HG03457 (cell line): ENCODE measurements at regions not wholly inside any gene's neighbourhood (a gene's known extent, or its start where the extent isn't known, plus 50 kb on each side); places are given as distances from the start of the nearest gene placed in this dataset.
"Not testable (repeated sequence)": the region's sequence is repeated elsewhere in the genome, so short reads cannot be mapped to it uniquely, and the experiment has no call there.

Experiments
- ATAC-seq: cut with Tn5 transposase; IDR thresholded peaks from one replicate; pipeline ENCODE4 v1.9.1; 2021; ENCODE audit warnings: moderate number of reproducible peaks; ENCODE audit not compliant: unreplicated experiment

- no peak for ATAC-seq
Measured at GRCh38 chr7:65317372-65317771, 56.3 kb upstream of the ZNF92 start.

GRCh38 chr7:65310761-65311160, 62.9 kb upstream of the ZNF92 start:
- ATAC-seq, result no peak

- no peak for ATAC-seq
Measured at GRCh38 chr7:65308300-65308678, 65.4 kb upstream of the ZNF92 start.

- ATAC-seq, result no peak
Measured at GRCh38 chr7:65307651-65308299, 65.9 kb upstream of the ZNF92 start.

GRCh38 chr7:65304175-65304574, 69.5 kb upstream of the ZNF92 start:
- ATAC-seq, result no peak

- no peak for ATAC-seq
Measured at GRCh38 chr7:65302883-65303282, 70.8 kb upstream of the ZNF92 start.

GRCh38 chr7:65301007-65301406, 72.6 kb upstream of the ZNF92 start:
- ATAC-seq, result no peak

- ATAC-seq, result no peak
Measured at GRCh38 chr7:65295409-65295808, 78.2 kb upstream of the ZNF92 start.

GRCh38 chr7:65290340-65290739, 83.3 kb upstream of the ZNF92 start:
- not testable (repeated sequence) for ATAC-seq

GRCh38 chr7:65287023-65287422, 86.6 kb upstream of the ZNF92 start:
- no peak for ATAC-seq

GRCh38 chr7:65285906-65286864, 87.5 kb upstream of the ZNF92 start:
- no peak for ATAC-seq

GRCh38 chr7:65285241-65285640, 88.4 kb upstream of the ZNF92 start:
- ATAC-seq, result not testable (repeated sequence)

- ATAC-seq, result no peak
Measured at GRCh38 chr7:65279795-65280194, 93.9 kb upstream of the ZNF92 start.

- ATAC-seq, result no peak
Measured at GRCh38 chr7:65276822-65277221, 96.8 kb upstream of the ZNF92 start.

- not testable (repeated sequence) for ATAC-seq
Measured at GRCh38 chr7:65271502-65271901, 102.2 kb upstream of the ZNF92 start.

GRCh38 chr7:65269150-65269856, 104.4 kb upstream of the ZNF92 start:
- no peak for ATAC-seq

- ATAC-seq, result no peak
Measured at GRCh38 chr7:65268782-65269149, 104.9 kb upstream of the ZNF92 start.

- no peak for ATAC-seq
Measured at GRCh38 chr7:65265933-65266519, 107.6 kb upstream of the ZNF92 start.

GRCh38 chr7:65264258-65264657, 109.4 kb upstream of the ZNF92 start:
- no peak for ATAC-seq

GRCh38 chr7:65260673-65261072, 113.0 kb upstream of the ZNF92 start:
- not testable (repeated sequence) for ATAC-seq

GRCh38 chr7:65259864-65260525, 113.7 kb upstream of the ZNF92 start:
- not testable (repeated sequence) for ATAC-seq
